Neural cell (in vitro differentiated cells): ENCODE measurements at regions not wholly inside any gene's neighbourhood (a gene's known extent, or its start where the extent isn't known, plus 50 kb on each side); places are given as distances from the start of the nearest gene placed in this dataset.

Source experiments
- CTCF ChIP-seq: fragments of 450-650 bp; IDR thresholded peaks from 2 replicates; pipeline ENCODE4 v1.5.1; 2014; ENCODE audit warnings: antibody characterized with exemption, mild to moderate bottlenecking, moderate library complexity; ENCODE audit not compliant: poor library complexity, severe bottlenecking
- EZH2 ChIP-seq: fragments of 200-600, 300-800 bp; shearing (Covaris generic), sonication (generic); IDR thresholded peaks from 2 replicates; pipeline ENCODE4 v1.6.1; 2014; ENCODE audit warnings: antibody characterized with exemption, low read length, borderline replicate concordance, mild to moderate bottlenecking; ENCODE audit not compliant: insufficient read depth, poor library complexity, severe bottlenecking
- RAD21 ChIP-seq: fragments of 450-650 bp; conservative IDR thresholded peaks from 2 replicates; pipeline ENCODE4 v1.6.1; 2014; ENCODE audit warnings: antibody characterized with exemption, mild to moderate bottlenecking, moderate library complexity

GRCh38 chr13:50198508-50198907 is 183.3 kb downstream of the KCNRG start:
- TF ChIP-seq EZH2 (no peak), CTCF (no peak), RAD21 (no peak)
